Thyroid gland (tissue), 4 donors: ENCODE measurements at regions not wholly inside any gene's neighbourhood (a gene's known extent, or its start where the extent isn't known, plus 50 kb on each side); places are given as distances from the start of the nearest gene placed in this dataset.

Experiments
- CTCF ChIP-seq, 6 experiments: fragments of 200-600 bp in 3 of 6; fragments of 450-650 bp in 3 of 6; sonication (generic) in 3 of 6; IDR thresholded peaks; one replicate each; pipeline ENCODE4 v1.5.1; 2016 to 2019; ENCODE audit warnings: antibody characterized with exemption in 6 of 6, mild to moderate bottlenecking in 2 of 6, inconsistent platforms in 1 of 6, moderate library complexity in 1 of 6
- POLR2A ChIP-seq, 2 donors: fragments of 450-650 bp; IDR thresholded peaks; one replicate each; pipeline ENCODE4 v1.6.1; 2017; ENCODE audit warnings: antibody characterized with exemption in 2 of 2, mild to moderate bottlenecking in 2 of 2, moderate library complexity in 1 of 2

GRCh38 chr2:77652499-77652898 lies 130.3 kb upstream of the LRRTM4 start:
- TF ChIP-seq CTCF (IDR thresholded peaks at IDR 0.05) = no peak
- TF ChIP-seq POLR2A (IDR thresholded peaks at IDR 0.05) = no peak
